Liver (tissue), 8 donors: ENCODE measurements at regions not wholly inside any gene's neighbourhood (a gene's known extent, or its start where the extent isn't known, plus 50 kb on each side); places are given as distances from the start of the nearest gene placed in this dataset.

Experiments
- DNase-seq: peaks from one replicate; pipeline ENCODE4 v3.0.0-alpha.2; 2017; ENCODE audit warnings: low spot score
- H3K27ac ChIP-seq, 2 donors: one replicate each; pipeline ENCODE4 v1.7.0; 2013; ENCODE audit warnings: inconsistent platforms in 2 of 2, low read length in 2 of 2, control low read depth in 1 of 2, low read depth in 1 of 2, mild to moderate bottlenecking in 1 of 2
- H3K27me3 ChIP-seq, 4 donors: one replicate each; pipeline versions ENCODE4 v1.6.1 to v1.7.0; 2013; ENCODE audit warnings: low read length in 3 of 4, inconsistent platforms in 1 of 4, mild to moderate bottlenecking in 1 of 4, moderate library complexity in 1 of 4; ENCODE audit not compliant: control insufficient read depth in 4 of 4, insufficient read depth in 4 of 4
- H3K36me3 ChIP-seq, 4 donors: one replicate each; pipeline versions ENCODE4 v1.6.1 to v1.7.0; 2013; ENCODE audit warnings: low read length in 3 of 4, mild to moderate bottlenecking in 3 of 4, low read depth in 1 of 4, moderate library complexity in 1 of 4; ENCODE audit not compliant: control insufficient read depth in 4 of 4, insufficient read depth in 3 of 4
- H3K4me1 ChIP-seq, 4 donors: one replicate each; pipeline versions ENCODE4 v1.6.1 to v1.7.0; 2013; ENCODE audit warnings: low read length in 3 of 4, mild to moderate bottlenecking in 3 of 4, moderate library complexity in 1 of 4; ENCODE audit not compliant: control insufficient read depth in 4 of 4, insufficient read depth in 4 of 4
- H3K4me3 ChIP-seq, 3 donors: one replicate each; pipeline versions ENCODE4 v1.6.1 to v1.7.0; 2013; ENCODE audit warnings: low read length in 3 of 3, control low read depth in 1 of 3, low read depth in 1 of 3, mild to moderate bottlenecking in 1 of 3
- H3K9ac ChIP-seq, 2 donors: one replicate each; pipeline ENCODE4 v1.7.0; 2013; ENCODE audit warnings: low read length in 2 of 2, mild to moderate bottlenecking in 2 of 2, moderate library complexity in 2 of 2, control low read depth in 1 of 2, low read depth in 1 of 2
- H3K9me3 ChIP-seq, 4 donors: one replicate each; pipeline versions ENCODE4 v1.6.1 to v1.7.0; 2013; ENCODE audit warnings: low read length in 3 of 4; ENCODE audit not compliant: control insufficient read depth in 4 of 4
- CTCF ChIP-seq: fragments of 150-350 bp; IDR thresholded peaks from 2 replicates; pipeline ENCODE4 v1.5.1; 2017; ENCODE audit warnings: improper control_type of control experiment, low read depth, low read length; ENCODE audit not compliant: missing input control
- EGR1 ChIP-seq, 2 donors: IDR thresholded peaks; 2 replicates each; pipeline ENCODE4 v1.6.1; 2016 to 2018; ENCODE audit warnings: antibody characterized with exemption in 2 of 2, low read depth in 2 of 2
- FOXA1 ChIP-seq: IDR thresholded peaks from 2 replicates; pipeline ENCODE4 v1.6.1; 2016; ENCODE audit warnings: antibody characterized with exemption
- FOXA2 ChIP-seq: IDR thresholded peaks from 2 replicates; pipeline ENCODE4 v1.6.1; 2016; ENCODE audit warnings: antibody characterized with exemption
- GABPA ChIP-seq, 2 donors: IDR thresholded peaks in 1 of 2; conservative IDR thresholded peaks in 1 of 2; 2 replicates each; pipeline ENCODE4 v1.6.1; 2016; ENCODE audit warnings: antibody characterized with exemption in 2 of 2, mild to moderate bottlenecking in 1 of 2, moderate library complexity in 1 of 2
- HNF4A ChIP-seq, 2 donors: conservative IDR thresholded peaks; 2 replicates each; pipeline ENCODE4 v1.6.1; 2016; ENCODE audit warnings: antibody characterized with exemption in 2 of 2, mild to moderate bottlenecking in 2 of 2
- HNF4G ChIP-seq: IDR thresholded peaks from 2 replicates; pipeline ENCODE4 v1.6.1; 2016; ENCODE audit warnings: antibody characterized with exemption
- JUND ChIP-seq, 2 donors: IDR thresholded peaks; 2 replicates each; pipeline ENCODE4 v1.6.1; 2016; ENCODE audit warnings: antibody characterized with exemption in 2 of 2
- MAX ChIP-seq: IDR thresholded peaks from 2 replicates; pipeline ENCODE4 v1.6.1; 2016; ENCODE audit warnings: antibody characterized with exemption
- NR2F2 ChIP-seq: IDR thresholded peaks from 2 replicates; pipeline ENCODE4 v1.6.1; 2016; ENCODE audit warnings: antibody characterized with exemption
- RAD21 ChIP-seq, 2 donors: IDR thresholded peaks; 2 replicates each; pipeline ENCODE4 v1.6.1; 2016; ENCODE audit warnings: antibody characterized with exemption in 2 of 2, mild to moderate bottlenecking in 2 of 2
- REST ChIP-seq: IDR thresholded peaks from 2 replicates; pipeline ENCODE4 v1.6.1; 2016; ENCODE audit warnings: antibody characterized with exemption, mild to moderate bottlenecking
- RXRA ChIP-seq, 2 donors: IDR thresholded peaks; 2 replicates each; pipeline ENCODE4 v1.6.1; 2017 to 2018; ENCODE audit warnings: antibody characterized with exemption in 2 of 2, mild to moderate bottlenecking in 1 of 2
- SP1 ChIP-seq: IDR thresholded peaks from 2 replicates; pipeline ENCODE4 v1.6.1; 2018; ENCODE audit warnings: antibody characterized with exemption, mild to moderate bottlenecking
- TAF1 ChIP-seq: conservative IDR thresholded peaks from 2 replicates; pipeline ENCODE4 v1.6.1; 2016; ENCODE audit warnings: antibody characterized with exemption, mild to moderate bottlenecking
- YY1 ChIP-seq: IDR thresholded peaks from 2 replicates; pipeline ENCODE4 v1.6.1; 2016; ENCODE audit warnings: antibody characterized with exemption, mild to moderate bottlenecking
- ZBTB33 ChIP-seq: IDR thresholded peaks from 2 replicates; pipeline ENCODE4 v1.6.1; 2016; ENCODE audit warnings: antibody characterized with exemption
- WGBS: extraction: QIAGEN DNeasy Blood & Tissue Kit; methylation state at CpG from one replicate; pipeline ENCODE4 v1.1.7; 2013; 5-methylcytosine and 5-hydroxymethylcytosine counted together
- TF ChIP-seq, protein P1 (sequence below): IDR thresholded peaks from 2 replicates; pipeline ENCODE4 v1.6.1; 2016; ENCODE audit warnings: antibody characterized with exemption
- donor health status: healthy.
- donor health status: healthy.
- donor health status: healthy.
- donor health status: healthy.
- donor health status: healthy.

DNA sequence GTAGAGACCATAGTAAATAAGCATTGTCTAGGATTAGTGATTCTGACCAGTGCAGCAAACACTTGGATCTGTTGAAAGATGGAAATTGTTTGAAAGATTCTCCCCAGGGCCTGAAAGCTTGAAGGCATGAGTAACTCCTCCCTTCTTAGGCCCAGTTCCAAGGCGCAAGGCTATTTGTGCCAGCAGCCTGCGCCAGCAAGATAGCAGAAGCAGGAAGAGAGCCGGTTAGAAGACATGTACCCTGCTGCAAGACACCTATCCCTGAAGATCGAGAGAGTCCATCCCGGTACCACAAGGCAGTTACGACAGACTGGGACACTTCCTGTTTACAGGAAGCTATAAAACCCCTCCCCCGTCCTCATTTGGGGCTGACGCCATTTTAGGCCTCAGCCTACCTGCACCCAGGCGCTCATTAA, 72.4 kb upstream of the JADE1 start:
- WGBS: 87% methylated on average over 9 of the region's 9 CpGs
- Histone ChIP-seq H3K9me3 (no peaks in the 10 kb centered on the region), H3K36me3 (no peaks in the 10 kb centered on the region), H3K27ac (no peak overlapping the region), H3K4me3 (no peak overlapping the region), H3K4me1 (no peaks in the 10 kb centered on the region), H3K9ac (no peak overlapping the region), H3K27me3 (no peaks in the 10 kb centered on the region)
- no peak for DNase-seq
- no peak for TF ChIP-seq REST
- TF ChIP-seq FOXA1: no peak
- TF ChIP-seq GABPA (IDR thresholded peaks at IDR 0.05 in 1 of 2, conservative IDR thresholded peaks at IDR 0.05 in 1 of 2): no peak
- no peak for TF ChIP-seq FOXA2
- no peak for TF ChIP-seq MAX
- TF ChIP-seq YY1: no peak
- no peak for TF ChIP-seq HNF4G
- TF ChIP-seq, protein P1, sequence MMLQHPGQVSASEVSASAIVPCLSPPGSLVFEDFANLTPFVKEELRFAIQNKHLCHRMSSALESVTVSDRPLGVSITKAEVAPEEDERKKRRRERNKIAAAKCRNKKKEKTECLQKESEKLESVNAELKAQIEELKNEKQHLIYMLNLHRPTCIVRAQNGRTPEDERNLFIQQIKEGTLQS: no peak
- TF ChIP-seq TAF1: no peak
- no peak for TF ChIP-seq RXRA (IDR thresholded peaks at IDR 0.05)
- no peak for TF ChIP-seq EGR1 (IDR thresholded peaks at IDR 0.05; ENCODE audit: low read depth in 2 of 2)
- no peak for TF ChIP-seq JUND (IDR thresholded peaks at IDR 0.05)
- no peak for TF ChIP-seq CTCF
- TF ChIP-seq RAD21 (IDR thresholded peaks at IDR 0.05): no peak
- no peak for TF ChIP-seq NR2F2
- TF ChIP-seq HNF4A (conservative IDR thresholded peaks at IDR 0.05): no peak

- DNase-seq: no peak
- 98% methylated on average over 2 of the region's 2 CpGs for WGBS
- Histone ChIP-seq H3K4me1 (no peaks in the 10 kb centered on the region), H3K36me3 (no peaks in the 10 kb centered on the region), H3K4me3 (no peak overlapping the region), H3K9ac (no peak overlapping the region), H3K27ac (no peak overlapping the region), H3K27me3 (no peaks in the 10 kb centered on the region), H3K9me3 (no peaks in the 10 kb centered on the region)
- TF ChIP-seq FOXA1 (no peak), CTCF (no peak), FOXA2 (no peak), HNF4G (no peak), RXRA (IDR thresholded peaks at IDR 0.05) (no peak), GABPA (IDR thresholded peaks at IDR 0.05 in 1 of 2, conservative IDR thresholded peaks at IDR 0.05 in 1 of 2) (no peak), SP1 (no peak), REST (no peak), ZBTB33 (no peak), EGR1 (IDR thresholded peaks at IDR 0.05; ENCODE audit: low read depth in 2 of 2) (no peak), MAX (no peak), JUND (IDR thresholded peaks at IDR 0.05) (no peak), HNF4A (conservative IDR thresholded peaks at IDR 0.05) (no peak), NR2F2 (no peak)
Observed at GRCh38 chr4:128735714-128736113, 73.8 kb upstream of the JADE1 start.
